HUES6 (cell line): ENCODE measurements at regions not wholly inside any gene's neighbourhood (a gene's known extent, or its start where the extent isn't known, plus 50 kb on each side); places are given as distances from the start of the nearest gene placed in this dataset.

Source experiments
- H3K27ac ChIP-seq: 2 replicates; pipeline ENCODE4 v1.7.0; 2013; ENCODE audit warnings: low read depth, mild to moderate bottlenecking, low read length, inconsistent platforms
- H3K27me3 ChIP-seq: 2 replicates; pipeline ENCODE4 v1.6.1; 2013; ENCODE audit warnings: low read length; ENCODE audit not compliant: control insufficient read depth, insufficient read depth
- H3K36me3 ChIP-seq: 2 replicates; pipeline ENCODE4 v1.6.1; 2013; ENCODE audit warnings: low read length; ENCODE audit not compliant: control insufficient read depth, insufficient read depth
- H3K4me1 ChIP-seq: 2 replicates; pipeline ENCODE4 v1.6.1; 2013; ENCODE audit warnings: low read length; ENCODE audit not compliant: control insufficient read depth, insufficient read depth
- H3K4me3 ChIP-seq: 2 replicates; pipeline ENCODE4 v1.5.1; 2013; ENCODE audit warnings: low read depth, low read length
- H3K9ac ChIP-seq: one replicate; pipeline ENCODE4 v1.6.1; 2013; ENCODE audit warnings: mild to moderate bottlenecking, low read length
- H3K9me3 ChIP-seq: 2 replicates; pipeline ENCODE4 v1.6.1; 2013; ENCODE audit warnings: low read depth, low read length; ENCODE audit not compliant: control insufficient read depth, insufficient read depth

GRCh38 chr4:124504431-124504830 lies 208.1 kb downstream of the ANKRD50 start:
- Histone ChIP-seq H3K9ac (no peak overlapping the region), H3K4me3 (no peak overlapping the region), H3K36me3 (no peaks in the 10 kb centered on the region), H3K9me3 (no peaks in the 10 kb centered on the region), H3K27me3 (no peaks in the 10 kb centered on the region), H3K4me1 (peaks cover under 1% of the 10 kb centered on the region; the same call in 1 of the 2 replicates), H3K27ac (no peak overlapping the region)

GRCh38 chr4:124505211-124505610 lies 207.3 kb downstream of the ANKRD50 start:
- no peak overlapping the region for H3K4me3 ChIP-seq
- H3K27ac ChIP-seq: no peak overlapping the region
- H3K36me3 ChIP-seq: no peaks in the 10 kb centered on the region
- H3K4me1 ChIP-seq: no peaks in the 10 kb centered on the region
- H3K9me3 ChIP-seq: no peaks in the 10 kb centered on the region
- H3K27me3 ChIP-seq: no peaks in the 10 kb centered on the region
- no peak overlapping the region for H3K9ac ChIP-seq

GRCh38 chr4:124509151-124509550 lies 203.4 kb downstream of the ANKRD50 start:
- Histone ChIP-seq H3K4me3 (no peak overlapping the region), H3K27me3 (no peaks in the 10 kb centered on the region), H3K9ac (no peak overlapping the region), H3K9me3 (no peaks in the 10 kb centered on the region), H3K4me1 (no peaks in the 10 kb centered on the region), H3K27ac (no peak overlapping the region), H3K36me3 (no peaks in the 10 kb centered on the region)

GRCh38 chr4:124514588-124514987 lies 197.9 kb downstream of the ANKRD50 start:
- no peaks in the 10 kb centered on the region for H3K27me3 ChIP-seq
- H3K4me1 ChIP-seq: no peaks in the 10 kb centered on the region
- no peaks in the 10 kb centered on the region for H3K9me3 ChIP-seq
- no peak overlapping the region for H3K27ac ChIP-seq
- no peak overlapping the region for H3K4me3 ChIP-seq
- H3K9ac ChIP-seq: no peak overlapping the region
- H3K36me3 ChIP-seq: no peaks in the 10 kb centered on the region

- Histone ChIP-seq H3K4me3 (no peak overlapping the region), H3K9ac (no peak overlapping the region), H3K27me3 (no peaks in the 10 kb centered on the region), H3K27ac (no peak overlapping the region), H3K9me3 (no peaks in the 10 kb centered on the region), H3K36me3 (no peaks in the 10 kb centered on the region), H3K4me1 (no peaks in the 10 kb centered on the region)
These were observed 196.9 kb downstream of the ANKRD50 start for GRCh38 chr4:124515591-124515990.

GRCh38 chr4:124519196-124519595 lies 193.3 kb downstream of the ANKRD50 start:
- Histone ChIP-seq H3K27me3 (no peaks in the 10 kb centered on the region), H3K4me1 (no peaks in the 10 kb centered on the region), H3K9me3 (no peaks in the 10 kb centered on the region), H3K9ac (no peak overlapping the region), H3K4me3 (no peak overlapping the region), H3K36me3 (no peaks in the 10 kb centered on the region), H3K27ac (no peak overlapping the region)

GRCh38 chr4:124523816-124524215 lies 188.7 kb downstream of the ANKRD50 start:
- Histone ChIP-seq H3K36me3 (no peaks in the 10 kb centered on the region), H3K27me3 (no peaks in the 10 kb centered on the region), H3K9me3 (no peaks in the 10 kb centered on the region), H3K4me1 (no peaks in the 10 kb centered on the region), H3K27ac (no peak overlapping the region), H3K4me3 (no peak overlapping the region), H3K9ac (no peak overlapping the region)

- no peak overlapping the region for H3K4me3 ChIP-seq
- H3K27ac ChIP-seq: no peak overlapping the region
- no peaks in the 10 kb centered on the region for H3K4me1 ChIP-seq
- H3K27me3 ChIP-seq: no peaks in the 10 kb centered on the region
- no peaks in the 10 kb centered on the region for H3K36me3 ChIP-seq
- H3K9me3 ChIP-seq: no peaks in the 10 kb centered on the region
- no peak overlapping the region for H3K9ac ChIP-seq
These were observed 187.0 kb downstream of the ANKRD50 start for GRCh38 chr4:124525524-124525923.

GRCh38 chr4:124526331-124526730 lies 186.2 kb downstream of the ANKRD50 start:
- no peak overlapping the region for H3K4me3 ChIP-seq
- no peaks in the 10 kb centered on the region for H3K27me3 ChIP-seq
- H3K36me3 ChIP-seq: no peaks in the 10 kb centered on the region
- H3K27ac ChIP-seq: no peak overlapping the region
- H3K9me3 ChIP-seq: no peaks in the 10 kb centered on the region
- no peaks in the 10 kb centered on the region for H3K4me1 ChIP-seq
- no peak overlapping the region for H3K9ac ChIP-seq

GRCh38 chr4:124526769-124527168 lies 185.8 kb downstream of the ANKRD50 start:
- Histone ChIP-seq H3K4me3 (no peak overlapping the region), H3K9me3 (no peaks in the 10 kb centered on the region), H3K27ac (no peak overlapping the region), H3K36me3 (no peaks in the 10 kb centered on the region), H3K4me1 (no peaks in the 10 kb centered on the region), H3K27me3 (no peaks in the 10 kb centered on the region), H3K9ac (no peak overlapping the region)

- H3K36me3 ChIP-seq: no peaks in the 10 kb centered on the region
- H3K27ac ChIP-seq: no peak overlapping the region
- no peaks in the 10 kb centered on the region for H3K4me1 ChIP-seq
- no peak overlapping the region for H3K4me3 ChIP-seq
- no peak overlapping the region for H3K9ac ChIP-seq
- no peaks in the 10 kb centered on the region for H3K27me3 ChIP-seq
- H3K9me3 ChIP-seq: no peaks in the 10 kb centered on the region
These were observed 185.2 kb downstream of the ANKRD50 start for GRCh38 chr4:124527364-124527763.

GRCh38 chr4:124529131-124529530 lies 183.4 kb downstream of the ANKRD50 start:
- Histone ChIP-seq H3K27ac (no peak overlapping the region), H3K4me1 (no peaks in the 10 kb centered on the region), H3K27me3 (no peaks in the 10 kb centered on the region), H3K4me3 (no peak overlapping the region), H3K9me3 (no peaks in the 10 kb centered on the region), H3K9ac (no peak overlapping the region), H3K36me3 (no peaks in the 10 kb centered on the region)
